ENCODE measurements at regions not wholly inside any gene's neighbourhood (a gene's known extent, or its start where the extent isn't known, plus 50 kb on each side); places are given as distances from the start of the nearest gene placed in this dataset.

DNA sequence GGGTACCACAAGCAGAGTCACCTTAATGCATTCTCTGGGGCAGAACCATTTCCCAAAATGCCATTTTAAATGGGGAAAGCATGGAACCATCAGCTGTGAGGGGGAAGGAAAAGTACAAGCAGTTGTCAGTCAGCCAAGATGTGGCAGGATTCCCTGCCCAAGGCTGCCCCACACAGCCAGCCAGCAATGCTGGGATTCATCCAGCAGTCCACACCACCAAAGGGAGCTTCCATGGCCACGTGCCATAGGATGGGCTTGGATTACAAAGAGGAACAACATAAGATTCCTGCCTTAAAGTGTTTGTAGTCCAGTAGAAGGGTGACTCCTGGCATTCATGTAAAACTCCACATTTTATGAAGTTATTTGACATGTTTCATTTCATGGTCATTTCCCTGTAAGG is 233.3 kb downstream of the SHOX2 start:
- ATAC-seq (ENCODE audit: insufficient read depth, low read depth): no peak
- Histone ChIP-seq H3K4me1 (ENCODE audit: insufficient read depth, low read length) (no peaks in the 10 kb centered on the region), H3K79me2 (ENCODE audit: insufficient read depth, low read length) (no peaks in the 10 kb centered on the region), H3K4me3 (ENCODE audit: low read depth in 1 of 2, low read length in 2 of 2) (no peak overlapping the region), H3K27me3 (ENCODE audit: insufficient read depth, low read length, poor library complexity) (no peaks in the 10 kb centered on the region), H4K20me1 (ENCODE audit: insufficient read depth, low read length) (no peaks in the 10 kb centered on the region), H3K36me3 (ENCODE audit: insufficient read depth, low read length) (no peaks in the 10 kb centered on the region), H3K27ac (ENCODE audit: low read length) (no peak overlapping the region), H3K9ac (ENCODE audit: low read depth, low read length) (no peak overlapping the region), H3K9me3 (ENCODE audit: insufficient read depth, low read length, severe bottlenecking) (no peaks in the 10 kb centered on the region), H2AFZ (ENCODE audit: low read depth, low read length) (no peak overlapping the region), H3K4me2 (ENCODE audit: insufficient read depth, low read length) (no peak overlapping the region)
- TF ChIP-seq, protein P1, sequence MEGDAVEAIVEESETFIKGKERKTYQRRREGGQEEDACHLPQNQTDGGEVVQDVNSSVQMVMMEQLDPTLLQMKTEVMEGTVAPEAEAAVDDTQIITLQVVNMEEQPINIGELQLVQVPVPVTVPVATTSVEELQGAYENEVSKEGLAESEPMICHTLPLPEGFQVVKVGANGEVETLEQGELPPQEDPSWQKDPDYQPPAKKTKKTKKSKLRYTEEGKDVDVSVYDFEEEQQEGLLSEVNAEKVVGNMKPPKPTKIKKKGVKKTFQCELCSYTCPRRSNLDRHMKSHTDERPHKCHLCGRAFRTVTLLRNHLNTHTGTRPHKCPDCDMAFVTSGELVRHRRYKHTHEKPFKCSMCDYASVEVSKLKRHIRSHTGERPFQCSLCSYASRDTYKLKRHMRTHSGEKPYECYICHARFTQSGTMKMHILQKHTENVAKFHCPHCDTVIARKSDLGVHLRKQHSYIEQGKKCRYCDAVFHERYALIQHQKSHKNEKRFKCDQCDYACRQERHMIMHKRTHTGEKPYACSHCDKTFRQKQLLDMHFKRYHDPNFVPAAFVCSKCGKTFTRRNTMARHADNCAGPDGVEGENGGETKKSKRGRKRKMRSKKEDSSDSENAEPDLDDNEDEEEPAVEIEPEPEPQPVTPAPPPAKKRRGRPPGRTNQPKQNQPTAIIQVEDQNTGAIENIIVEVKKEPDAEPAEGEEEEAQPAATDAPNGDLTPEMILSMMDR (IDR thresholded peaks at IDR 0.05; ENCODE audit: borderline replicate concordance, extremely low read depth, low read length, poor library complexity, severe bottlenecking): no peak
- no peak for TF ChIP-seq EZH2 (IDR thresholded peaks at IDR 0.05; ENCODE audit: borderline replicate concordance, low read depth, low read length, severe bottlenecking)
- no peak for DNase-seq

DNA sequence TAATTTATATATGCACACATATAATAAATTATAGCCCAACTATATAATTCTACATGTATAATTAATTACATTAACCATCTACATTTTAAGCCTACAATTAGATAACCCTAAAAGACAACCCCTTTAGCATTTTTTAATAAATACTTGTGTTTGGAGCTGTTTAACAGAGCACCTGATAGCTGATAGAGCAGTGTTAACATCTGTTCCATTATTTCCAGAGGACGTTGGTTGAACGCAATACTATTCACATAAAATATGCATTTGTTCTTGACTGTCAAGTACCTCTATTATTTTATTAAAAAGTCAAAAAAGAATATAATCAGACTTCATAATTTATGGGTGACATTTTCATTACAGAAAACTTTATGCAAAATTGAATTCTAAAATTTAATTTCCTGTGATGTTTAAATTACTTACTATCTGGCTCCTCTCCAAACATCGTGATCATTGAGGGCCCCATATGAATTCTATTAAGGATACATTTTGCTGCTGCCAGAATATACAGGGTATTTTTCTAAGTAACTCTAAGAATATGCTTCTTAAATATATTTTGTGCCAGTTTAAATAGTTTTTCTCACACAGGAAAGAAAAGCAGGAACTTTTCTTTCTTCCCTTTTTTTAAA is 234.3 kb downstream of the SHOX2 start:
- no peak for DNase-seq
- Histone ChIP-seq H3K4me2 (ENCODE audit: insufficient read depth, low read length) (no peak overlapping the region), H3K4me3 (ENCODE audit: low read depth in 1 of 2, low read length in 2 of 2) (no peak overlapping the region), H3K9me3 (ENCODE audit: insufficient read depth, low read length, severe bottlenecking) (no peaks in the 10 kb centered on the region), H3K27ac (ENCODE audit: low read length) (no peak overlapping the region), H3K27me3 (ENCODE audit: insufficient read depth, low read length, poor library complexity) (no peaks in the 10 kb centered on the region), H2AFZ (ENCODE audit: low read depth, low read length) (no peak overlapping the region), H3K9ac (ENCODE audit: low read depth, low read length) (no peak overlapping the region), H3K4me1 (ENCODE audit: insufficient read depth, low read length) (no peaks in the 10 kb centered on the region), H3K79me2 (ENCODE audit: insufficient read depth, low read length) (no peaks in the 10 kb centered on the region), H4K20me1 (ENCODE audit: insufficient read depth, low read length) (no peaks in the 10 kb centered on the region), H3K36me3 (ENCODE audit: insufficient read depth, low read length) (no peaks in the 10 kb centered on the region)
- TF ChIP-seq EZH2 (IDR thresholded peaks at IDR 0.05; ENCODE audit: borderline replicate concordance, low read depth, low read length, severe bottlenecking): no peak
- TF ChIP-seq, protein P1 (IDR thresholded peaks at IDR 0.05; ENCODE audit: borderline replicate concordance, extremely low read depth, low read length, poor library complexity, severe bottlenecking): no peak
- no peak for ATAC-seq (ENCODE audit: insufficient read depth, low read depth)

DNA sequence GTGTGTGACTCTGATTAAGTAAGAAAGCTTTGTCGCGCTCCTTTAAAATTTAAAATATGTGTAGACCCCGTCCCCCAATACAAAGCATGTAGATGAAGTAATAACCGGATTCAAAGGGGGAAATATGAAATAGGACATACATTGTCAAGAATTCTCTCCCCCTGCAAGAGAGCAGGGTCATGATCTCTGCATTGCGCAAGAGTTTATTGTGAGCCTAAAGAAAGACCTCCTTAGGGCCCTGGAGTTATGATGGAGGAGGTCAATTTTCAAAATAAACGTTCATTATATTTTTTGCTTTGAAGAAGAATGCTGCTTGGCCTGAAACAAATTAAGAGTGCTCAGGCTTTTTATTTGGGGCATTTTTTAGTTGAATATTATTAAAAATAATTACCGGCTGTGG is 235.0 kb downstream of the SHOX2 start:
- H3K79me2 ChIP-seq (ENCODE audit: insufficient read depth, low read length): no peaks in the 10 kb centered on the region
- no peaks in the 10 kb centered on the region for H3K4me1 ChIP-seq (ENCODE audit: insufficient read depth, low read length)
- H3K27ac ChIP-seq (ENCODE audit: low read length): no peak overlapping the region
- H3K36me3 ChIP-seq (ENCODE audit: insufficient read depth, low read length): no peaks in the 10 kb centered on the region
- H3K4me2 ChIP-seq (ENCODE audit: insufficient read depth, low read length): no peak overlapping the region
- no peaks in the 10 kb centered on the region for H3K9me3 ChIP-seq (ENCODE audit: insufficient read depth, low read length, severe bottlenecking)
- no peaks in the 10 kb centered on the region for H4K20me1 ChIP-seq (ENCODE audit: insufficient read depth, low read length)
- DNase-seq (no peak), ATAC-seq (ENCODE audit: insufficient read depth, low read depth) (no peak)
- H2AFZ ChIP-seq (ENCODE audit: low read depth, low read length): no peak overlapping the region
- TF ChIP-seq EZH2 (IDR thresholded peaks at IDR 0.05; ENCODE audit: borderline replicate concordance, low read depth, low read length, severe bottlenecking): no peak
- H3K4me3 ChIP-seq (ENCODE audit: low read depth in 1 of 2, low read length in 2 of 2): no peak overlapping the region
- H3K27me3 ChIP-seq (ENCODE audit: insufficient read depth, low read length, poor library complexity): no peaks in the 10 kb centered on the region
- no peak overlapping the region for H3K9ac ChIP-seq (ENCODE audit: low read depth, low read length)

DNA sequence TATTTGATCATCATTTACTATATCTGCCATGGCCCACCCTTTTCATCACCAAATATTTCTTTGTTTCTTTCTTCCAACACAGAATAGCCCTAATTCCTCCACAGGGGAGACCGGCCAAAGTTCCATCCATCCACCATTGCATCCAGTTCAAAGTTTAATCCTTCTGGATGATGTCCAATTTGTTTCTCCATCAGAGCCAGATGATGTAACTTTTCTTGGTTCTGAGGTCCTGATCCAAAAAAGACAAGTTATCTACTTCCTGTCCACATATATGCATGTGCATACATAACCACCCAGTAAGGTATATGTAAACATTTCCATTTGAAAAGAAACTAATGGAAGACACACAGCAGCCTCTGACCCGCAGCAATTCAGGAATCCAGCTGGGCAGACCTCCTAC is 237.3 kb downstream of the SHOX2 start:
- TF ChIP-seq, protein P1 (IDR thresholded peaks at IDR 0.05; ENCODE audit: borderline replicate concordance, extremely low read depth, low read length, poor library complexity, severe bottlenecking): no peak
- TF ChIP-seq EZH2 (IDR thresholded peaks at IDR 0.05; ENCODE audit: borderline replicate concordance, low read depth, low read length, severe bottlenecking): no peak
- H3K27ac ChIP-seq (ENCODE audit: low read length): no peak overlapping the region
- no peaks in the 10 kb centered on the region for H3K36me3 ChIP-seq (ENCODE audit: insufficient read depth, low read length)
- no peak overlapping the region for H3K9ac ChIP-seq (ENCODE audit: low read depth, low read length)
- DNase-seq (no peak), ATAC-seq (ENCODE audit: insufficient read depth, low read depth) (no peak)
- H3K27me3 ChIP-seq (ENCODE audit: insufficient read depth, low read length, poor library complexity): no peaks in the 10 kb centered on the region
- H3K4me2 ChIP-seq (ENCODE audit: insufficient read depth, low read length): no peak overlapping the region
- no peaks in the 10 kb centered on the region for H3K4me1 ChIP-seq (ENCODE audit: insufficient read depth, low read length)
- no peaks in the 10 kb centered on the region for H4K20me1 ChIP-seq (ENCODE audit: insufficient read depth, low read length)
- no peak overlapping the region for H2AFZ ChIP-seq (ENCODE audit: low read depth, low read length)
- no peaks in the 10 kb centered on the region for H3K79me2 ChIP-seq (ENCODE audit: insufficient read depth, low read length)
- H3K9me3 ChIP-seq (ENCODE audit: insufficient read depth, low read length, severe bottlenecking): no peaks in the 10 kb centered on the region
- no peak overlapping the region for H3K4me3 ChIP-seq (ENCODE audit: low read depth in 1 of 2, low read length in 2 of 2)
